ENCODE measurements at regions not wholly inside any gene's neighbourhood (a gene's known extent, or its start where the extent isn't known, plus 50 kb on each side); places are given as distances from the start of the nearest gene placed in this dataset.
"Not testable (repeated sequence)": the region's sequence is repeated elsewhere in the genome, so short reads cannot be mapped to it uniquely, and the experiment has no call there.

- TF ChIP-seq EZH2 (IDR thresholded peaks at IDR 0.05; ENCODE audit: insufficient read depth, poor library complexity, severe bottlenecking); EZH2phosphoT487 (IDR thresholded peaks at IDR 0.05; ENCODE audit: insufficient read depth, low read depth): not testable (repeated sequence)
Observed at GRCh38 chr6:134659885-134660284, 290.0 kb downstream of the ALDH8A1 start.
